ENCODE measurements at regions not wholly inside any gene's neighbourhood (a gene's known extent, or its start where the extent isn't known, plus 50 kb on each side); places are given as distances from the start of the nearest gene placed in this dataset.
"Not testable (repeated sequence)": the region's sequence is repeated elsewhere in the genome, so short reads cannot be mapped to it uniquely, and the experiment has no call there.

DNA sequence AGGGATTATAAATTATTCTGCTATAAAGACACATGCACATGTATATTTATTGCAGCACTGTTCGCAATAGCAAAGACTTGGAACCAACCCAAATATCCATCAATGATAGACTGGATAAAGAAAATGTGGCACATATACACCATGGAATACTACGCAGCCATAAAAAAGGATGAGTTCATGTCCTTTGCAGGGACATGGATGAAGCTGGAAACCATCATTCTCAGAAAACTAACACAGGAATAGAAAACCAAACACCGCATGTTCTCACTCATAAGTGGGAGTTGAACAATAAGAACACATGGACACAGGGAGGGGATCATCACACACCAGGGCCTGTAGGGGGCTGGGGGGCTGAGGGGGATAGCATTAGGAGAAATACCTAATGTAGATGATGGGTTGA lies 377.2 kb upstream of the SASH1 start:
- not testable (repeated sequence) for H3K27me3 ChIP-seq (ENCODE audit: control insufficient read depth in 1 of 2, insufficient read depth in 2 of 2, low read length in 2 of 2); H3K9ac ChIP-seq (ENCODE audit: low read length in 2 of 2); H3K4me3 ChIP-seq (ENCODE audit: low read length in 2 of 2); H3K9me3 ChIP-seq (ENCODE audit: control insufficient read depth in 2 of 2, low read length in 2 of 2); H3K36me3 ChIP-seq (ENCODE audit: control insufficient read depth in 2 of 2, insufficient read depth in 2 of 2, low read length in 2 of 2); H3K27ac ChIP-seq (ENCODE audit: low read length); H3K4me1 ChIP-seq (ENCODE audit: control insufficient read depth, insufficient read depth, low read length)

GRCh38 chr6:147970970-147971369 lies 371.7 kb upstream of the SASH1 start:
- Histone ChIP-seq H3K36me3 (ENCODE audit: control insufficient read depth in 2 of 2, insufficient read depth in 2 of 2, low read length in 2 of 2) (no peaks in the 10 kb centered on the region), H3K4me3 (ENCODE audit: low read length in 2 of 2) (no peak overlapping the region), H3K27me3 (ENCODE audit: control insufficient read depth in 1 of 2, insufficient read depth in 2 of 2, low read length in 2 of 2) (no peaks in the 10 kb centered on the region), H3K9ac (ENCODE audit: low read length in 2 of 2) (no peak overlapping the region), H3K9me3 (ENCODE audit: control insufficient read depth in 2 of 2, low read length in 2 of 2) (no peaks in the 10 kb centered on the region), H3K27ac (ENCODE audit: low read length) (no peak overlapping the region), H3K4me1 (ENCODE audit: control insufficient read depth, insufficient read depth, low read length) (no peaks in the 10 kb centered on the region)

DNA sequence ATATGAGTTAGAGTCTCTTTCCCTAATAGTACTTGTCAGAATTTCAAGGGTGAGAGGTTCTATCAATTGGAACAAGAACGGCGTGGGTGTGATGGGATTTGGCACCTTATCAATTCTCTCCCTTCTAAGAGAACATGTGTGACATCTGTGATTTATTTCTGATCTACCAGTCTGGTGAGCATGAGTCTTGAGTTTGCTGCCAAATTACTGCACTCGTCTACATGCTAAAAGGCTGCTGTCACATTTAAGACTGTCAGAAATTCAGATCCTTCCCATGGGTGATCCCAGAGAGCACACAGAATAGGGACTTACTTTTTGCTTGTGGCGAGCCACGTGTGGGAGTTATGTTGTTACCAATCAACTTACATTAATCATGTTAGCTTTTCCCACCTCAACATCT lies 370.2 kb upstream of the SASH1 start:
- no peaks in the 10 kb centered on the region for H3K9me3 ChIP-seq (ENCODE audit: control insufficient read depth in 2 of 2, low read length in 2 of 2)
- H3K9ac ChIP-seq (ENCODE audit: low read length in 2 of 2) = no peak overlapping the region
- no peaks in the 10 kb centered on the region for H3K36me3 ChIP-seq (ENCODE audit: control insufficient read depth in 2 of 2, insufficient read depth in 2 of 2, low read length in 2 of 2)
- H3K27ac ChIP-seq (ENCODE audit: low read length) = no peak overlapping the region
- no peak overlapping the region for H3K4me3 ChIP-seq (ENCODE audit: low read length in 2 of 2)
- no peaks in the 10 kb centered on the region for H3K27me3 ChIP-seq (ENCODE audit: control insufficient read depth in 1 of 2, insufficient read depth in 2 of 2, low read length in 2 of 2)
- H3K4me1 ChIP-seq (ENCODE audit: control insufficient read depth, insufficient read depth, low read length) = no peaks in the 10 kb centered on the region

- Histone ChIP-seq H3K36me3 (ENCODE audit: control insufficient read depth in 2 of 2, insufficient read depth in 2 of 2, low read length in 2 of 2) (no peaks in the 10 kb centered on the region), H3K9ac (ENCODE audit: low read length in 2 of 2) (no peak overlapping the region), H3K4me1 (ENCODE audit: control insufficient read depth, insufficient read depth, low read length) (no peaks in the 10 kb centered on the region), H3K27me3 (ENCODE audit: control insufficient read depth in 1 of 2, insufficient read depth in 2 of 2, low read length in 2 of 2) (no peaks in the 10 kb centered on the region), H3K27ac (ENCODE audit: low read length) (no peak overlapping the region), H3K4me3 (ENCODE audit: low read length in 2 of 2) (no peak overlapping the region), H3K9me3 (ENCODE audit: control insufficient read depth in 2 of 2, low read length in 2 of 2) (no peaks in the 10 kb centered on the region)
These were observed 368.8 kb upstream of the SASH1 start for GRCh38 chr6:147973806-147974205.

DNA sequence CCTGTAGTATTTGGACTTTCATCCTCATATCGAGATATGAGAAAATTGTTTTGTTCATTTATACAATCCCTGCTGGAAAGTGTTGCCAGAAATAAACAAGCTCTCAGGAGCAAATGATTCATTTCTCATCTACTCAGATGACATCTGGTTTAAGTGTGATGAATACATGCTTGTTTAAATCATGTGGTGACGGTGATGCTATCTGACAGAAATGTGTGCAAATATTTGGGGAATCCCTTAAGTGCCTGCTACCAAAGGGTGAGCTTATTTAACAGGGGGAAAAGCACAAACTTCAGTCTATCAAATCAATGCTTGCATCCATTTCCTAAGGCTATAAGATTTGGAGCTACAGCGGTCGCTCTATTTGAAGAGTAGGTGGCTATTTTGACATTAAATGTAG lies 368.3 kb upstream of the SASH1 start:
- Histone ChIP-seq H3K9me3 (ENCODE audit: control insufficient read depth in 2 of 2, low read length in 2 of 2) (no peaks in the 10 kb centered on the region), H3K27me3 (ENCODE audit: control insufficient read depth in 1 of 2, insufficient read depth in 2 of 2, low read length in 2 of 2) (no peaks in the 10 kb centered on the region), H3K4me1 (ENCODE audit: control insufficient read depth, insufficient read depth, low read length) (no peaks in the 10 kb centered on the region), H3K9ac (ENCODE audit: low read length in 2 of 2) (no peak overlapping the region), H3K36me3 (ENCODE audit: control insufficient read depth in 2 of 2, insufficient read depth in 2 of 2, low read length in 2 of 2) (no peaks in the 10 kb centered on the region), H3K27ac (ENCODE audit: low read length) (no peak overlapping the region), H3K4me3 (ENCODE audit: low read length in 2 of 2) (no peak overlapping the region)

- Histone ChIP-seq H3K4me3 (ENCODE audit: low read length in 2 of 2) (no peak overlapping the region), H3K9ac (ENCODE audit: low read length in 2 of 2) (no peak overlapping the region), H3K27ac (ENCODE audit: low read length) (no peak overlapping the region), H3K4me1 (ENCODE audit: control insufficient read depth, insufficient read depth, low read length) (no peaks in the 10 kb centered on the region), H3K36me3 (ENCODE audit: control insufficient read depth in 2 of 2, insufficient read depth in 2 of 2, low read length in 2 of 2) (no peaks in the 10 kb centered on the region), H3K27me3 (ENCODE audit: control insufficient read depth in 1 of 2, insufficient read depth in 2 of 2, low read length in 2 of 2) (no peaks in the 10 kb centered on the region), H3K9me3 (ENCODE audit: control insufficient read depth in 2 of 2, low read length in 2 of 2) (no peaks in the 10 kb centered on the region)
These were observed 364.7 kb upstream of the SASH1 start for GRCh38 chr6:147977851-147978465.

GRCh38 chr6:147979966-147980365 lies 362.7 kb upstream of the SASH1 start:
- H3K27ac ChIP-seq (ENCODE audit: low read length) = no peak overlapping the region
- H3K9me3 ChIP-seq (ENCODE audit: control insufficient read depth in 2 of 2, low read length in 2 of 2) = no peaks in the 10 kb centered on the region
- H3K9ac ChIP-seq (ENCODE audit: low read length in 2 of 2) = no peak overlapping the region
- no peaks in the 10 kb centered on the region for H3K4me1 ChIP-seq (ENCODE audit: control insufficient read depth, insufficient read depth, low read length)
- H3K4me3 ChIP-seq (ENCODE audit: low read length in 2 of 2) = no peak overlapping the region
- no peaks in the 10 kb centered on the region for H3K27me3 ChIP-seq (ENCODE audit: control insufficient read depth in 1 of 2, insufficient read depth in 2 of 2, low read length in 2 of 2)
- no peaks in the 10 kb centered on the region for H3K36me3 ChIP-seq (ENCODE audit: control insufficient read depth in 2 of 2, insufficient read depth in 2 of 2, low read length in 2 of 2)

GRCh38 chr6:147983581-147984366 lies 358.9 kb upstream of the SASH1 start:
- no peak overlapping the region for H3K4me3 ChIP-seq (ENCODE audit: low read length in 2 of 2)
- no peaks in the 10 kb centered on the region for H3K4me1 ChIP-seq (ENCODE audit: control insufficient read depth, insufficient read depth, low read length)
- no peaks in the 10 kb centered on the region for H3K9me3 ChIP-seq (ENCODE audit: control insufficient read depth in 2 of 2, low read length in 2 of 2)
- H3K27ac ChIP-seq (ENCODE audit: low read length) = no peak overlapping the region
- H3K27me3 ChIP-seq (ENCODE audit: control insufficient read depth in 1 of 2, insufficient read depth in 2 of 2, low read length in 2 of 2) = no peaks in the 10 kb centered on the region
- H3K9ac ChIP-seq (ENCODE audit: low read length in 2 of 2) = no peak overlapping the region
- no peaks in the 10 kb centered on the region for H3K36me3 ChIP-seq (ENCODE audit: control insufficient read depth in 2 of 2, insufficient read depth in 2 of 2, low read length in 2 of 2)

GRCh38 chr6:147986846-147987245 lies 355.8 kb upstream of the SASH1 start:
- Histone ChIP-seq H3K36me3 (ENCODE audit: control insufficient read depth in 2 of 2, insufficient read depth in 2 of 2, low read length in 2 of 2) (no peaks in the 10 kb centered on the region), H3K4me1 (ENCODE audit: control insufficient read depth, insufficient read depth, low read length) (no peaks in the 10 kb centered on the region), H3K4me3 (ENCODE audit: low read length in 2 of 2) (no peak overlapping the region), H3K27me3 (ENCODE audit: control insufficient read depth in 1 of 2, insufficient read depth in 2 of 2, low read length in 2 of 2) (no peaks in the 10 kb centered on the region), H3K27ac (ENCODE audit: low read length) (no peak overlapping the region), H3K9me3 (ENCODE audit: control insufficient read depth in 2 of 2, low read length in 2 of 2) (no peaks in the 10 kb centered on the region), H3K9ac (ENCODE audit: low read length in 2 of 2) (no peak overlapping the region)

DNA sequence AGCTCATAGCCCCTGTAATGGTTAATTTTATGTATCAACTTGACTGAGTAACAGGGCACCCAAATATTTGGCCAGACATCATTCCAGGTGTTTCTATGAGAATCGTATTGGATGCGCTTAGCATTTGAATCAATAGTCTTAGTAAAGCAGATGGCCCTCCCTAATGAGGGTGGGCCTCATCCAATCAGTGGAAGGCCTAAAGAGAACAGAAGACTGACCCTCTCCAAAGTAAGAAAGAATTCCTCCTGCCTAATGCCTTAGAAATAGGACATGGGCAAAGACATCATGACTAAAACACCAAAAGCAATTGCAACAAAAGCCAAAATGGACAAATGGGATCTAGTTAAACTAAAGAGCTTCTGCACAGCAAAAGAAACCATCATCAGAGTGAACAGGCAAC lies 352.5 kb upstream of the SASH1 start:
- no peaks in the 10 kb centered on the region for H3K4me1 ChIP-seq (ENCODE audit: control insufficient read depth, insufficient read depth, low read length)
- H3K27ac ChIP-seq (ENCODE audit: low read length) = no peak overlapping the region
- H3K36me3 ChIP-seq (ENCODE audit: control insufficient read depth in 2 of 2, insufficient read depth in 2 of 2, low read length in 2 of 2) = no peaks in the 10 kb centered on the region
- no peak overlapping the region for H3K9ac ChIP-seq (ENCODE audit: low read length in 2 of 2)
- no peaks in the 10 kb centered on the region for H3K9me3 ChIP-seq (ENCODE audit: control insufficient read depth in 2 of 2, low read length in 2 of 2)
- H3K27me3 ChIP-seq (ENCODE audit: control insufficient read depth in 1 of 2, insufficient read depth in 2 of 2, low read length in 2 of 2) = no peaks in the 10 kb centered on the region
- H3K4me3 ChIP-seq (ENCODE audit: low read length in 2 of 2) = no peak overlapping the region

DNA sequence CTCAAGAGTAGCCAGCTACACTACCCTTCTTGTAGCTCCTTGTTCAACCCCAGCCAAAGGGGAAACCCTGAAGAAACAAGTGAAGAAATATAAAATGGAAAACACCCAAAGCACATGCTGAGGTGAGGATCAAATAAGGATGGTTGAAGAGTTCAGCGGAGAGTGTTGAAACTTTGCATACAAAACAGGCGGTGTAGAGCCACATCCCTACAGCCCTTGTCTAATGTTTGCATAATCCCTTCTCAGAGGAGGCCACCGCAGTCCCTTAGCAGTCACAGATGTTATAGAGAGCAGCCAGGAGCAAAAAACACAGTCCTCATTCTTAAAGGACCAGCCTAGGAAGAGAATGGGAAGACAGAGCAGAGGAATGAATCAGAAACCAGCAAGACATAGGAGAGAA lies 350.7 kb upstream of the SASH1 start:
- Histone ChIP-seq H3K27me3 (ENCODE audit: control insufficient read depth in 1 of 2, insufficient read depth in 2 of 2, low read length in 2 of 2) (no peaks in the 10 kb centered on the region), H3K9ac (ENCODE audit: low read length in 2 of 2) (no peak overlapping the region), H3K4me3 (ENCODE audit: low read length in 2 of 2) (no peak overlapping the region), H3K4me1 (ENCODE audit: control insufficient read depth, insufficient read depth, low read length) (no peaks in the 10 kb centered on the region), H3K27ac (ENCODE audit: low read length) (no peak overlapping the region), H3K36me3 (ENCODE audit: control insufficient read depth in 2 of 2, insufficient read depth in 2 of 2, low read length in 2 of 2) (no peaks in the 10 kb centered on the region), H3K9me3 (ENCODE audit: control insufficient read depth in 2 of 2, low read length in 2 of 2) (no peaks in the 10 kb centered on the region)

All from stomach smooth muscle (tissue), 2 donors.